ENCODE measurements at regions not wholly inside any gene's neighbourhood (a gene's known extent, or its start where the extent isn't known, plus 50 kb on each side); places are given as distances from the start of the nearest gene placed in this dataset.

DNA sequence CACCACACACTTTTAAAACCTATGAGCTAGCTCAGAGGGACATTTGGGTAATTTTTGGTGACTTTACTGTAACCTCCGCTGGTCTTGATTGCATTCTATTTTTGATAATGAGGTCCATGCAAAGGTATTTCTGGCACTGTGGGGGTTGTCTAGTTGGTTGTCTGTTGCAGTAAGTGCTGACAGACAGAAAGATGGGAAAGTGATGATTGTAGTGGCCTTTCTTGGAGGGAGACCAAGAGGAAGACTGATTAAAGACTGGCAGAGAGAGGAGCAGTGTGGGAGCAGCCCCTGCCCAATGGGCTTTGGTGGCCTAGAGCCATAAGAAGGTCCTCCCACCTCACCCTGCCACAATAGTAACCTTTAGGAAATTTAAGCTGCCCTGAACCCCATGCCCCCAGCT is 173.4 kb upstream of the CTBP2 start:
- DNase-seq = no peak

DNA sequence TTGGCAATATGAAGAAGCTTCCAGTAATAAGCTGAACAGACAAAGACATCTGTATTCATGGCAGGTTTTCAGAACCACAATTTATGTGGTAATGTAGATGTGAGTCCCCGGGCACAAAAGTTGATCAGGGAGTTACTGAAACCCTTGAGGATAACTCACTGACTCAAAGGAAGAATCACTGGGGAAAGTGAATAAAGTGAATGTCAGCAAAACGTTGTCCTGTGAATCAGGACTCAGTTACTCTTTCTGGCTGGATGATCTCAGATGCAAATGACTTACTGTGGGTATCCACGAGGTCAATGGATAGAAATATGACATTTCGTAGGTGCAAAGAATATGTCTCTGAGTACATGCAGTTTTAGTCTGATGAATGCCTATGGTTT is 172.8 kb upstream of the CTBP2 start:
- DNase-seq = no peak

DNA sequence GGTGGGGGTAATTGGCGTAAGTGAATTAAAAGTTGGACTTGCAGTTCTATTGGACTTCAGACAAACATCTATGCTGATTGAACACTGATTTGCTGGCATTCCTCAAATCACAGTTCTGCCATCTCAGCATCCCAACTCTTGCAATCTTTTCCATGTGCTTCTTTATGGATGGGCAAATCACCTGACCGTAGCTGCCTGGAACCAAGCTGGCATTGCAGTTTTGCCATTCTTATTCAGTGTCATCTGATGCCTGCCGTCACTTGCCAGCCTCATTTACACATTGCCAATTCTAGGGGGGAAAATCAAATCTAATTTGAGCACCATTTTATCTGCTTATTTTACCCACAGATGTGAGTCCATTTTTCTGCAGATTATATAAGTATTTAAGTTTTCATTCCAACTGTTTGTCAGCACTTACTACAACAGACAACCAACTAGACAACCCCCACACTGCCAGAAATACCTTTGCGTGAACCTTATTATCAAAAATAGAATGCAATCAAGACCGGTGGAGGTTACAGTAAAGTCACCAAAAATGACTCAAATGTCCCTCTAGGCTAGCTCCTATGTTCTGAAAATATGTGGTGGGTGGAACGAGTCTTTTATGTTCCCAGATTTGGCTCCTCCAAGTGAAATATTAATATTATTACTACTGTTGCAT is 172.3 kb upstream of the CTBP2 start:
- DNase-seq = no peak

DNA sequence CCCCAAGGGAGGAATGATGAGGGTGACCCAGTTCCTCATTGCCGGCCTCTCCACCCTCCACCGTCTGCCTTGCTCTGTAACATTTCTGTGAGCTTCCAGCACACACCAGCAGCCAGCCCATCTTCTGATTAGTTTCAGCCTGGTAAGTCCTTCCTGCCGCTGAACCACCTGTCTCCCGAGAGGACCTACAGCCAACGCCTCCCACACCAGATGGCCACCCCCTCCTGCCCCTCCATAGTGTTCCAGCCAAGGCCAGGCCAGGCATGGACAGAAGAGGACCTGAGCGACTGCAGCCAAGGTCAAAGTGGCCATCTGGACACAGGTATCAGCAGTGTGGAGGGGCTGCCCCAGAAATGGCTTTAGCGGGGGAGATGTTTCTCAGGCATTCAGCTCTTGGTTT is 170.7 kb upstream of the CTBP2 start:
- DNase-seq = no peak

DNA sequence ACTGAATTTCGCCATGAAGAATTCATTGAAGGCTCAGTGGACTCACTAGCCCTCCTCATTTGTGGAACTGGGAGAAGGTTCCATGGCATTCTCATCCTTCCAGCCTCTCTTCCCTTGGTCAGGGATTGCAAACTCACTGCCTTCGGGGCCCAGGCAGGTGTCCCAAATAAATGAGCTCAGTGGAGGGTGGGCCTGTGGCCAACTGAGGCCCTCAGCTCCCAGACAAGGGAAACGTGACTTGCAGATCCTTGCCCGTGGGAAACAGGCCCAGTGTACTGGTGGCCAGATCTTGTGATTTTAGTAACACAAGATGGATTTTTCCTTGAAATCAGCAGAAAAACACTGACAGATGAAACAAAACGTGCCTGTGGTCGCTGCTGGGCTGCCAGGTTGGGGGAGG is 168.7 kb upstream of the CTBP2 start:
- DNase-seq = no peak

DNA sequence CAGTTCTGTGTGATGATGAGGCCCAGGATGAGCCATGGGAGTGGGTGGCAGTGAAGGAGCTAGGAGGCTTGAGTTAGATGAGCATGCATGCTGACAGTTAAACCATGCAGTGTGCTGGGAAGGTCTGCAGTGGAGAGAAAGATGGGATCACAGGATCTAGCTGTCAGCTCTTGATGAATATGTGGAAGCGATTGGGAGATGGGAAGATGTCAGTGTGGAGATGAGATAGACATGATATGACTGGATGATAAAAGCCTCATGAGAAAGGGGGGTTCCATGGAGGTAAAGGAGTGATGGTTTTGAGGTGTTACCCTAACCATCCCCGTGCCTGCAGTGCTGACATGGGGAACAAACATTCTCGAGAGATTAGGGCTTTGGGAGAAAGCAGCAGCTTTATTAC is 165.0 kb upstream of the CTBP2 start:
- no peak for DNase-seq

DNA sequence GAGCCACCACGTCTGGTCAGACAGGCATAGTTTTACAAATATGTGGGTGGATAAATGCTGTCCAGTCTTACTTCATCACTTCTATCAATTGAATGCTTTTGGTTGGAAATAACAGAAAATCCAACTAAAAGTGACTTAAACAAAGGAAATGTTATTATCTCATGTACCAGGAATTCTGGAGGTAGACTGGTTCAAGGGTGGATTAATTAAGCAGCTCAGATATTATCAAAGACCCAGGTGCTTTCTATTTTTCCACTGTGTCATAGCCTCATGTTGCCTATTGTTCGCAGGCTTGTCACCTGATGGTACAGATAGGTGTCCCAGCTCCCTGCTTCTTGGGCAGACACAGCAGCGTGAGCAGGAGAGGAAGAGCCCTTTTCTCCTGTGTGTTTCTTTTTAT is 156.1 kb upstream of the CTBP2 start:
- DNase-seq = no peak

DNA sequence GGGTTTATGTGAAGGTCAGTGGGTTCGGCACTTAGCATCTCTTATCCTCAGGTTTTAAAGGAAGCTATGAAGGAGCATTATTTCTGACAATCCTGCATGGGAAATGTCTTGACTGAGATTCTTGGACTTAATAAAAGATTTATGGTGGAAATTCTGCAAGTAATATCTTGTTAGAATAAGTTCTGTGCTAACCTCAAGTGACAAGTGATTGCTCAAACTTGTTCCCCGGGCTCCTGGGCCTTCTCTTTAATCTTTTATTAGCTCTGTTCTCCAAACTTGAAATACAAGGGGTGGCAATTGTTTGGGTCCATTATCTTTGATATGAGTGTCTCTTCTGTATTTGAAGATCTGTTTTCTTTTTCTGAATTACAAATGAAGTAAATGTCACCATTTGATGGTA is 140.6 kb upstream of the CTBP2 start:
- DNase-seq = no peak

DNA sequence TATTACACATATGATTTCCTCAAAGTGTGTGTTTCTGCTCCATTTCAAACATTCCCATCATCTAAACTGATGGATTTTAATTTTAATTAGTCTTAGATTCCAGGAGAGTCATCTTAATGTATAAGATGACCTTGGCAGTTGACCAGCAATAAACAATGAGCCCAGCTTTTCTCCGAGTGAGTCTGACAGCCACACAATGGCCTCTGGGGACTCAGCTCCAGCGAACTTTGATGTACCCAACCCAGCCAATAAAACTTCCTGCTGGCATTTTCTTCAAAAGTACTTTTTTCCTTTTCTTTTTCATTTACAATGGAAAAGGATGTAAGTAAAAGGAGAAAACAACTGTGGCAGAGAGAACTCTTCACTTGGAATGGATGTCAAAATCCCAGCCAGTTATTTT is 139.1 kb upstream of the CTBP2 start:
- DNase-seq = no peak

DNA sequence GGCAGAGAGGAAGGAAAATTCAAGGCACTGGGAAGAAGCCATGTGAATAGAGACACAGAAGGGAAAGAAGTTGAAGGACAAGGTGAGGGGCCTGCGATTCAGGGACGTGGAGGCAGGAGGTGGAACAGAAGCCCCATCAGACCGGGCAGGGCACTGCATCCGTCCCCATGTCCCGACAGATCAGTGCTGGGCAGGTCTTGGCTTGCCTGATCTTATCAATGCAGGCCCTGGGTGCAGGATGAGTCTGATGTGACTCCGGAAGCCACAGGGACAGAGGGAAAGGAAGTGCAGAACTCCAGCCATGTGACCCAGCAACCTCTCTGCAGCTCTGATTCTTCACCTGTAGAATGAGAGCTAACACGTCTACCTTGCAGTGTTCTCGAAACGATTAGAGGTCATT is 136.2 kb upstream of the CTBP2 start:
- DNase-seq = no peak

DNA sequence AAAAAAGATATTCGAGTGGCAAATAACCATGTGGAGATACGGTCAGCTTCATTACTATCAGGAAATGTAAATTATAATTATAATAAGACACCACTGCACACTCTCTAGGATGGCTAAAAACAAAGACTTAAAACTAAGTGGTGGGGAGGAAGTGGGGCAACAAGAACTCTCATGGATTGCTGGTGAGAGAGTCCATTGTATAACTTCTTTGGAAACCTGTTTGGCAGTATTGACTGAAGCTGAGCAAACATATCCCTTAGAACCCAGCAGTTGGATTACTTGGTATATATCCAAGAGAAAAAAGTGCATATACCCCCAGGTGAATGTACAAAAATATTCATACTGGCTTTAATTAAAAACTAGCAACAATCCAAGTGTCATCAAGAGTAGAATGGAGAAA is 133.7 kb upstream of the CTBP2 start:
- no peak for DNase-seq

DNA sequence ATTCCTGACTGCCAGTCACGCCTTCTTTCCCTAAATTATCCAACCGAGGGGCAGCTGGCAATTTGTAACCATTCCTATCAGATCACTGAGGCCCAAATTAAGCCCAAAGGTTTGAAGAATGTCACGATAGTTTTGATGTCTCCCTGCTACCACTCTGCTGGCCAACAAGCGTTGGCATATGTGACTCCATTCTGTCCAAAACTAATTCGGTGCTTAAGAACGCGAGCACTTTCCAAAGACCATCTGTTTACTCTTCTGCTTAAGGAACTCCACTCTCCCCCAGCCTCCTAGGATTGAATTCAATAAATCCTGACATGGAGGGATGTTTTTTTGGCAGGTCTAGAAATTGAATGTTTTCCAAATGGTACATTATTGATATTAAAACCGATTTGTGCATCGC is 131.5 kb upstream of the CTBP2 start:
- DNase-seq = no peak

DNA sequence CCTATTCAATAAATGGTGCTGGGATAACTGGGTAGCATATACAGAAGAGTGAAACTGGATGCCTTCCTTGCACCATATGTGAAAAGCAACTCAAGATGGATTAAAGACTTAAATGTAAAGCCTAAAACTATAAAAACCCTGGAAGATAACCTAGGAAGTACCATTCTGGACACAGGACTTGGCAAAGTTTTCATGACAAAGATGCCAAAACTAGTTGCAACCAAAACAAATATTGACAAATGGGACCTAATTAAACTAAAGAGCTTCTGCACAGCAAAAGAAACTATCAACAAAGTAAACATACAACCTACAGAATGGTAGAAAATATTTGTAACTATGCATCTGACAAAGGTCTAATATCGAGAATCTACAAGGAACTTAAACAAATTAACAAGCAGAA is 129.1 kb upstream of the CTBP2 start:
- DNase-seq = no peak

DNA sequence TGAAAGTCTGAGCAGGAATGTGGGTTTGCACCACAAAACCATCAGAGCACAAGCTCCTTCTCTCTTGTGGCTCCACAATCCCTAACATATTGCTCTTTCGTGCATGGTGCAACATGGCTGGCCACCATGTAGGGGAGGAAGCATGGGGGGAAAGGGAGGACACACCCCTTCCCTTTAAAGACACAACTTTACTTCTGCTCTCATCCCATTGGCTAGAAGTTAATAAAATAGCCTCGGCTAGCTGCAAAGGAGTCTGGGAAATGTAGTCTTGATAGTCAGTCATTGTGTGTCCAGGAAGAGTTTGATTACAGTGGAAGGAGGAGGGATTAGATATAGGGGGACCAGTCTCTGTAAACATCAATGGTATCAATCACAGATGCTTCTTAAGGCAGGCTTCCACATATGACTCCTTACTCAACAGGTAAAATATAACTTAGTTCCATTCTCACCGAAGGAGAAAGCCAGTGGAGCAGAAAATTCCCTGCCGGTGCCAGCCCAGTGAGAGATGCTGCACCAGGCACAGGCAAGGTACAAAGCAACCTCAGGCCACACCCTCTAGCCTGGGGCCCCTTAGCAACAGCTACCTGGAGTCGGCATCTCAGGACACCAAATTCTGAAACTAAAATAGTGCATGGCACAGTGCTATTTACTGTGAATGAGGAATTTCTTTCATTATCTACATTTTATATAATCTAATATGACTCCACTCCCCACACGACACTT is 124.7 kb upstream of the CTBP2 start:
- DNase-seq = no peak

DNA sequence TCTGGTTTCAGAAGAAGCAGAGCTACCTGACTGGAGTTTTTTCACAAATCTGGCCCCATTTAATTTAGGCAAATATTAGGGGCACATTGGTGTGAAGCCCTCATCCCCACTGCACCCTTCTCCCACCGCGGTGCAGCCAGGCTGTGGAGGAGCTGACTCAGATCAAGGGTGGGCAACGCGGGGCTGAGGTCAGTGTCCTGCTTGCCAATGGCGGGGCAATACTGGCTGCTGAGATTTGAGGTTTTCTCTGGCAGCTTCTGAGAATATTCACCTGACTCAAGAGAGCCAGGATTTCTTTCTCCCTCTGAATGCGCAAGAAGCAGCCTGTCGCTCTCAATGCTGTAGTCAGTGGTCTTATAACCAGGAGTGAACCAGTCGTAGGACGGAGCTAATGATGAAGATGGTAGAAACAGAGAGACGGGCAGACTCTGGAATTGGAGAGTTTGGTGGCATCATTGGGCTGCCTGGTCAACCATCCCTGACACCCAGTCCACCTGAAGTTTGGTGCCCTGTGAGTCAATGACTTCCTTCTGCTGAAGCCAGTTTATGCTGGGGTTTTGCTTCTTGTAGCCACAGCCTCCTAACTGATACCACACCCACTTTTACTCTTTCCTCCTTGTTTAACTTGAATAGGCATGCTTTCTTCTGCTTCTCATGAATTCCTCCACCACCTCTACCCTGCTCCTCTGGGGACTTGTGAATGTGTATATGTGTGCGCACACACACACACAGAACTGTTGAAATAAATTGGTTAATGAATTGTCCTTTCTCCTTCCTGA is 123.7 kb upstream of the CTBP2 start:
- no peak for DNase-seq

DNA sequence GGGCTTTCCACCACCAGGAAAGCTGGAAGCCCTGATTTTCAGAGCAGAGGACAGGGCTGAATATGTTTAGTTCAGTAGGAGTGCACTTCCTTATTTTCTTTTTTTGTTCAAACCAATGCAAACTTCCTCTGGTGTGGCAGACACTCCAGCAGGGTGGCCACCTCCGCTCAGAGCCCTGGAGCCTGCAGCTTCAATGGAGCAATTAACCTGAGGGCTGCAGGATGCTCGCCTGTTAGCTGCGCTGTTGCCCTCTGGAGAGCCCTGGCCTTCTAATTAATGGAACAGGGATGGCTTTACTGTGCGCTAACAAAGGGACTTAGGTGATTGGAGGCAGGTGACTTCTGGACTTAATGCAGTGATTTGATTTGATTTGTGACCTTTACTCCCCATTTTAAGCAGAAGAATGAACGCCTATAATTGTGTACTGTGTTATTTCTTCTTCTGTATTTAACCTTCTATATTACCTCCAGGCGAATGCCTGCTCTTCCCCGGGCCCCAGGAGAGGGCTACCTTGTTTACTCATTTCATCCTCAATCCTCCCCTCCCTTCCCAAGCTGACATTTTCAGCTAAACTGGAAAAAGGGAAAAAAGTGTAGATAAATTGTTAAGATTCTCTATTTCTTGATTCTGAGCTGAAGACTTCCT is 123.0 kb upstream of the CTBP2 start:
- DNase-seq = no peak

DNA sequence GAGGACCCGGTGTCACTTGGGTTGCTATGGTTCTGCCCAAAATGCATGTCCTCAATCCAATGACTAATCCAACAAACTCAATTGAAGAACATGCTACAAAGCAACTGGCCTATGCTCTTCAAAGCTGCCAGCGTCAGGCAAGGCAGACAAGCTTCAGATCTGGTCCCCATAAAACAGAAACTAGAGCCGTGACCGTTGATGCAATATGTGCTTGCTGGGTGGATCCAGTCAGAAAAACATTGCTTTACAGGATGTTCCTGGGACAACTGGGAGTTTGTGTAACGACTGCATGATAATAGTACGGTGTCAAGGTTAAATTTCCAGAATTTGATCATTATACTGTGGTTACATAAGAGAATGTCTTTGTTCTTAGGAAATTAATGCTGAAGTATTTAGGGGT is 120.7 kb upstream of the CTBP2 start:
- no peak for DNase-seq

DNA sequence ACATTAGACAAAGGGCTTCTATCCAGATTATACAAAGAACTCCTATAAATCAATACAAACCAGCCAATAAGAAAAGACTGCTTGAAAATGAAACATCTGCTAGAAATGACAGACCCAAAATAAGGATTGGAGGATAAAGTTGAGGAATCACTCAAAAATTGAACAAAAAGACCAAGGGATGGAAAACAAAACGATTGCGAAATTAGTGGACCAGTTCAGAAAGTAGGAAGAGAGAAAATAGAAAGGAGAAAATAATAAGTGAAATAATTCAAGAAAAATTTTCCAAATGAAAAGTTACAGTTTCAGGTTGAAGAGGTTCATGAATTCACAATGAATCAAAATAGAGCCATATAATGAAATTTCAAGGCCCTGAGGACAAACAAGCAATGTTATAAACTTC is 115.8 kb upstream of the CTBP2 start:
- no peak for DNase-seq

DNA sequence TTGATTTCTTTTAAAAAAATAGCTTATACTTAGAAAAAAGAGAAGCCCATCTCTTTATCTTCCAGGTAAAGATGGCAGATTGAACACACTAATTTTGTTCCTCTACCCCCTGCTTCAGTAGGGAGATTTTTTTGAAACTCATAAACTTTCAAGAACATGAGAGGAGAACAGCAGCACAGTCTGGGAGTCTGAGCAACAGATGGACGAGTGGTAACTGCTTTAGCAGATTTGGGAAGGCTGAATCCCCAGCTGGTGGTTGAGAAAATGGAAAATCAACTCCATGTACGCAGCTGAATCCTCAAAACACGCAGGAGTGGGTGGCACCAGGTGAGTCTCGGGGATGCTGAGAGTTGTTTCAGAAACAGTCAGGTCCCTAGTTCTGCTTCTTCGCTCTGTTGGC is 114.6 kb upstream of the CTBP2 start:
- no peak for DNase-seq

DNA sequence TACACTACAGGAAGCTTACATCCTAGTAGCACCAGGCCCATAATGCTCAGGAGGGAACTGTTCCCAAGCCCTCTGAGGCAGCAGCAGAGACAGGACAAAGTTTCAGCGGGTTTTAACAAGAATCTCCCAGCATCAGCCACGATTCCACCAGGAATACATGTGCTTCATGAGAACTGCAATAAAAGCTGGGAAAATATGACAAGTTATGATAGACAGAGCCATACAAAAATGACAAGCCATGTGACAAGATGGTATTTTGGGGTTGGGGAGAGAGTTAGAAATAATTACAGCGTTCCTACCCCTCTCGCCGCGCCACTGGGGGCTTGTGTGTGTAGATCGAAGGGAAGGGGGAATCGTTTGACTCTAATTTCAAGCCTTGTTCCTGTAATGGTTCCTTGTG is 112.7 kb upstream of the CTBP2 start:
- DNase-seq = no peak

DNA sequence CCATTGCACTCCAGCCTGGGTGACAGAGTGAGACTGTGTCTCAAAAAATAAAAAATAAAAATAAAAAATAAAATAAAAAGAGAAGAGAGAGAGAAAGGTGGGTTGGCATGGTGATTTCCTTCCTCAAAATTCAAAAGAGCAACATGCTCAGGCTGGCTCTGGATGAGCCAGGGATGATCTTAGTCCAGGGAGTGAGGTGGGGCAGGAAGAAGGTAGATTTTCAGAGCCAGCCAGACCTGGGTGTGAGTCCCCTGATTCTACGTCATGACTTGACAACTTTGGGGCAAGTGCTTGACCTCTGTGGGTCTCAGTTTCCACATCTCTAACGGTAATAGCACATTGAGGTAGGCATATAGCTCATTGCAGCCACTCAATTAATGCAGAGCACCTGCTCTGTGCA is 109.4 kb upstream of the CTBP2 start:
- DNase-seq = no peak

DNA sequence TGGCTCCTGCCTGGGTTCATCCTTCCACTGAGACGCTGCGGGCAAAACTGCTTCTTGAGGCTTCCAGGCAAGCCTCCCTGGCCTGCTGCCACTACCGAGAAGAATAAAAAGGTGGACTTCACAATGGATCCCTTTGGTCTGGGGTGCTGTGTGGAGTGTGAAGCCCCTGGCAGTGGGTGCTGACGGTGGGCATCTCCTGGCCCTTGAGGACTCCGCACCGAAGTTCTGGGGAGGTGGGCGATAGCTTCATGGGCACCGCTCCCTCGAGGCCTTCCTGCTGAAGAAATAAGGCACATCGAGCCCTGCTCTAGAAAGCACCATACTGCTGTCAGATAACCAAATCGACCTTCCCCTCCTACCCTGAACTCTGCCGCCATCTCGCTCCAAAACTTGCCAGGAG is 106.6 kb upstream of the CTBP2 start:
- no peak for DNase-seq

DNA sequence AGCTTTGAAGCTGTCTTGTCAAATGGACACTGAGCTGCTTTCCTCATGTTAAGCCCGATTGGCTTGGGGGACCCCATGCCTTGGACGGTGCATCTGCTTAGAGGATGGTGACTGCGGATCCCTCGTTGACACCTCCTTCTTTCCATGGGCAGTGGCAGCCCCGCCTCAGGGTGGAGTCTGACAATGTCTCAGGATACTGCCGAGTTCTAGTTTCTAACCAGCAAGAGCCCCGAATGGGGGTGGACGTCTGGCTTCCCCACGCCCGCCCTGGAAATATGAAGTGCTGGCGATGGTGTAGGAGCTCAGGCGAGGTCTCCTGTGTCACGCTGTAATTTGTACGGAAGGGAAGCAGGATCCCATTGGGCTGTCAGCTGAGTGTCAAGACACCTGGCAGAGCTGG is 106.2 kb upstream of the CTBP2 start:
- DNase-seq = no peak

DNA sequence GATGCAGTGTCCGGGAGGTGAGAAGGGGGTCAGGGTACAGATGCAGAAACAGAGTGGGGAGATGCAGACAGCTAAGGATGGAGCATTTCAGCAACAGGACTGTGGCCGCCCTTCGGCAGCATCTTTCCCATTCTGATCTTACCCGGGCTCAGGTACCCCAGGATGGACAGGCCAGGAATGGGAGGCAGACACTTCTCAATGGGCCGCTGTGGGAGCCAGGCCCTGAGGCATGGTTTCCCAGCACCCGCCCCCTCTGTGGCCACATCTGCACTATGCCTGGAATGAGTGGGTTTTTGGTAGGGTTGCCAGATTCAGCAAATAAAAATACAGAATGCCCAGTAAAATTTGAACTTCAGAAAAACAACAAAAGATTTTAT is 105.2 kb upstream of the CTBP2 start:
- DNase-seq = no peak
